IMR-90 (cell line): ENCODE measurements at regions not wholly inside any gene's neighbourhood (a gene's known extent, or its start where the extent isn't known, plus 50 kb on each side); places are given as distances from the start of the nearest gene placed in this dataset.

Source experiments
- CTCF ChIP-seq: conservative IDR thresholded peaks from 2 replicates; pipeline ENCODE4 v1.5.1; 2012; ENCODE audit warnings: mild to moderate bottlenecking, low read depth, low read length, improper control_type of control experiment
- MAZ ChIP-seq: IDR thresholded peaks from 2 replicates; pipeline ENCODE4 v1.6.1; 2012; ENCODE audit warnings: low read depth, mild to moderate bottlenecking, low read length, improper control_type of control experiment, moderate library complexity, borderline replicate concordance
- NFE2L2 ChIP-seq: fragments of 150-350 bp; IDR thresholded peaks from 2 replicates; pipeline ENCODE4 v1.6.1; 2016; ENCODE audit warnings: low read depth, mild to moderate bottlenecking, low read length

- TF ChIP-seq MAZ = no peak
- TF ChIP-seq CTCF = no peak
- TF ChIP-seq NFE2L2 = no peak
Observed at GRCh38 chr2:128809880-128810279, 491.2 kb upstream of the HS6ST1 start.
